Gastrocnemius medialis (tissue), 4 donors: ENCODE measurements at regions not wholly inside any gene's neighbourhood (a gene's known extent, or its start where the extent isn't known, plus 50 kb on each side); places are given as distances from the start of the nearest gene placed in this dataset.

Experiments used
- ATAC-seq, 2 donors: fragments of 150-250 bp; one replicate each; pipeline ENCODE4 v1.9.1; 2016
- DNase-seq, 2 donors: peaks; one replicate each; pipeline ENCODE4 v3.0.0-alpha.2; 2019
- H3K27ac ChIP-seq, 4 donors: fragments of 200-600 bp; sonication (generic); 1 replicate in 1 of 4; 2 replicates in 3 of 4; pipeline ENCODE4 v1.5.1; 2016 to 2018; ENCODE audit warnings: mild to moderate bottlenecking in 2 of 4, moderate library complexity in 1 of 4
- H3K27me3 ChIP-seq, 3 donors: fragments of 200-600 bp; sonication (generic) in 2 of 3; 1 replicate in 1 of 3; 2 replicates in 2 of 3; pipeline versions ENCODE4 v1.5.1 to v1.6.0; 2016 to 2019; ENCODE audit warnings: mild to moderate bottlenecking in 1 of 3, moderate library complexity in 1 of 3
- H3K36me3 ChIP-seq, 2 donors: fragments of 200-600 bp; sonication (generic) in 1 of 2; one replicate each; pipeline ENCODE4 v1.5.1; 2017 to 2018
- H3K4me1 ChIP-seq, 2 donors: fragments of 200-600 bp; sonication (generic) in 1 of 2; one replicate each; pipeline ENCODE4 v1.5.1; 2016 to 2017; ENCODE audit warnings: mild to moderate bottlenecking in 2 of 2
- H3K4me3 ChIP-seq, 4 donors: fragments of 200-600 bp; sonication (generic) in 3 of 4; 1 replicate in 1 of 4; 2 replicates in 3 of 4; pipeline ENCODE4 v1.5.1; 2016 to 2019; ENCODE audit warnings: mild to moderate bottlenecking in 2 of 4
- H3K9me3 ChIP-seq, 3 donors: fragments of 200-600 bp; sonication (generic) in 2 of 3; 1 replicate in 1 of 3; 2 replicates in 2 of 3; pipeline ENCODE4 v1.5.1; 2016 to 2019
- CTCF ChIP-seq, 5 experiments: fragments of 450-650 bp in 3 of 5; fragments of 200-600 bp in 2 of 5; sonication (generic) in 2 of 5; IDR thresholded peaks in 4 of 5; conservative IDR thresholded peaks in 1 of 5; 1 replicate in 4 of 5; 2 replicates in 1 of 5; pipeline ENCODE4 v1.5.1; 2016 to 2019; ENCODE audit warnings: antibody characterized with exemption in 5 of 5, mild to moderate bottlenecking in 3 of 5, moderate library complexity in 3 of 5
- POLR2A ChIP-seq, 2 donors: fragments of 450-650 bp; IDR thresholded peaks; one replicate each; pipeline ENCODE4 v1.6.1; 2017; ENCODE audit warnings: antibody characterized with exemption in 2 of 2, mild to moderate bottlenecking in 2 of 2, moderate library complexity in 2 of 2
- in situ Hi-C, 4 donors: fragments of 200-750 bp; cut with MboI; loops; one replicate each; pipeline versions ENCODE4 v1.15.0 to v1.8.0; 2017; ENCODE audit warnings: low sequenced_read_pairs in 4 of 4
- intact Hi-C: fragments of 100-400 bp; cut with DNase I; formaldehyde crosslinking; loops from one replicate; pipeline ENCODE4 v1.15.1; 2023; ENCODE audit warnings: low total_unique reads

GRCh38 chr4:188695261-188695660, 556.0 kb downstream of the TRIML1 start:
- in situ Hi-C loops (no loop called here), intact Hi-C loops (no loop called here)
- no peak for DNase-seq
- Histone ChIP-seq H3K27me3 (no peaks in the 10 kb centered on the region), H3K9me3 (no peaks in the 10 kb centered on the region), H3K4me3 (no peak overlapping the region), H3K36me3 (no peaks in the 10 kb centered on the region), H3K27ac (no peak overlapping the region), H3K4me1 (no peaks in the 10 kb centered on the region)
- ATAC-seq = no peak
- no peak for TF ChIP-seq CTCF (IDR thresholded peaks at IDR 0.05 in 4 of 5, conservative IDR thresholded peaks at IDR 0.05 in 1 of 5)
- TF ChIP-seq POLR2A (IDR thresholded peaks at IDR 0.05) = no peak

GRCh38 chr4:188697243-188697642, 558.0 kb downstream of the TRIML1 start:
- Histone ChIP-seq H3K27ac (no peak overlapping the region), H3K27me3 (no peaks in the 10 kb centered on the region), H3K4me3 (no peak overlapping the region), H3K4me1 (no peaks in the 10 kb centered on the region), H3K36me3 (no peaks in the 10 kb centered on the region), H3K9me3 (no peaks in the 10 kb centered on the region)
- ATAC-seq (no peak), DNase-seq (no peak)
- in situ Hi-C loops (no loop called here), intact Hi-C loops (no loop called here)
- TF ChIP-seq POLR2A (IDR thresholded peaks at IDR 0.05) = no peak
- TF ChIP-seq CTCF (IDR thresholded peaks at IDR 0.05 in 4 of 5, conservative IDR thresholded peaks at IDR 0.05 in 1 of 5) = no peak

- intact Hi-C loops = no loop called here
- in situ Hi-C loops = no loop called here
- H3K27ac ChIP-seq = no peak overlapping the region
- H3K4me1 ChIP-seq = no peaks in the 10 kb centered on the region
- H3K9me3 ChIP-seq = no peaks in the 10 kb centered on the region
- no peak overlapping the region for H3K4me3 ChIP-seq
- H3K27me3 ChIP-seq = no peaks in the 10 kb centered on the region
- no peak for DNase-seq
- no peak for ATAC-seq
- no peak for TF ChIP-seq POLR2A (IDR thresholded peaks at IDR 0.05)
- TF ChIP-seq CTCF (IDR thresholded peaks at IDR 0.05 in 4 of 5, conservative IDR thresholded peaks at IDR 0.05 in 1 of 5) = no peak
- H3K36me3 ChIP-seq = no peaks in the 10 kb centered on the region
Observed at GRCh38 chr4:188701952-188702351, 562.7 kb downstream of the TRIML1 start.

GRCh38 chr4:188704288-188704687, 565.0 kb downstream of the TRIML1 start:
- no peak for TF ChIP-seq CTCF (IDR thresholded peaks at IDR 0.05 in 4 of 5, conservative IDR thresholded peaks at IDR 0.05 in 1 of 5)
- no peak for TF ChIP-seq POLR2A (IDR thresholded peaks at IDR 0.05)
- Histone ChIP-seq H3K4me3 (no peak overlapping the region), H3K9me3 (no peaks in the 10 kb centered on the region), H3K36me3 (no peaks in the 10 kb centered on the region), H3K27ac (no peak overlapping the region), H3K27me3 (no peaks in the 10 kb centered on the region), H3K4me1 (no peaks in the 10 kb centered on the region)
- intact Hi-C loops (no loop called here), in situ Hi-C loops (no loop called here)
- no peak for ATAC-seq
- DNase-seq = no peak

- DNase-seq (no peak), ATAC-seq (no peak)
- intact Hi-C loops (no loop called here), in situ Hi-C loops (no loop called here)
- Histone ChIP-seq H3K4me1 (no peaks in the 10 kb centered on the region), H3K9me3 (no peaks in the 10 kb centered on the region), H3K27me3 (no peaks in the 10 kb centered on the region), H3K36me3 (no peaks in the 10 kb centered on the region), H3K27ac (no peak overlapping the region), H3K4me3 (no peak overlapping the region)
- no peak for TF ChIP-seq CTCF (IDR thresholded peaks at IDR 0.05 in 4 of 5, conservative IDR thresholded peaks at IDR 0.05 in 1 of 5)
- no peak for TF ChIP-seq POLR2A (IDR thresholded peaks at IDR 0.05)
Observed at GRCh38 chr4:188707036-188707435, 567.8 kb downstream of the TRIML1 start.
